Activated T-cell treated with anti-CD3 and anti-CD28 coated beads, Interleukin-2, amount 50 U/mL, for 4 hours (primary cell): ENCODE measurements at regions not wholly inside any gene's neighbourhood (a gene's known extent, or its start where the extent isn't known, plus 50 kb on each side); places are given as distances from the start of the nearest gene placed in this dataset.
"Not testable (repeated sequence)": the region's sequence is repeated elsewhere in the genome, so short reads cannot be mapped to it uniquely, and the experiment has no call there.

Source experiments
- ATAC-seq, 2 donors: fragments of 200-7000 bp; cut with Tn5 transposase; one replicate each; pipeline ENCODE4 v1.10.0; 2021
- DNase-seq: peaks from one replicate; pipeline ENCODE4 v3.0.0-alpha.2; 2020
- H3K27me3 Mint-ChIP-seq: one replicate; pipeline ENCODE4 v1.8.0; 2021; ENCODE audit warnings: low read depth, mixed read lengths
- H3K36me3 Mint-ChIP-seq: one replicate; pipeline ENCODE4 v1.8.0; 2022; ENCODE audit warnings: mixed read lengths; ENCODE audit not compliant: insufficient read depth
- H3K4me1 Mint-ChIP-seq: one replicate; pipeline ENCODE4 v1.8.0; 2021; ENCODE audit warnings: low read depth, mixed read lengths
- H3K4me3 Mint-ChIP-seq: one replicate; pipeline ENCODE4 v1.8.0; 2021; ENCODE audit warnings: mild to moderate bottlenecking, moderate library complexity, mixed read lengths
- H3K9me3 Mint-ChIP-seq: one replicate; pipeline ENCODE4 v1.8.0; 2021; ENCODE audit warnings: mixed read lengths

- Mint-ChIP-seq H3K4me3 (no peak overlapping the region), H3K9me3 (no peaks in the 10 kb centered on the region), H3K4me1 (no peaks in the 10 kb centered on the region), H3K27me3 (peaks cover 2% of the 10 kb centered on the region), H3K36me3 (no peaks in the 10 kb centered on the region)
- DNase-seq = no peak
- ATAC-seq = no peak
Observed at GRCh38 chr14:53386362-53386761, 233.2 kb upstream of the DDHD1 start.

- Mint-ChIP-seq H3K4me1 (no peaks in the 10 kb centered on the region), H3K36me3 (no peaks in the 10 kb centered on the region), H3K9me3 (no peaks in the 10 kb centered on the region), H3K27me3 (peaks cover 2% of the 10 kb centered on the region), H3K4me3 (no peak overlapping the region)
- no peak for DNase-seq
- no peak for ATAC-seq
Observed at GRCh38 chr14:53384536-53384935, 231.4 kb upstream of the DDHD1 start.

GRCh38 chr14:53384073-53384472 is 230.9 kb upstream of the DDHD1 start:
- Mint-ChIP-seq H3K4me1 (no peaks in the 10 kb centered on the region), H3K36me3 (no peaks in the 10 kb centered on the region), H3K27me3 (peaks cover 2% of the 10 kb centered on the region), H3K4me3 (no peak overlapping the region), H3K9me3 (no peaks in the 10 kb centered on the region)
- ATAC-seq = no peak
- no peak for DNase-seq

GRCh38 chr14:53381895-53382294 is 228.8 kb upstream of the DDHD1 start:
- ATAC-seq (no peak), DNase-seq (no peak)
- no peak overlapping the region for H3K4me3 Mint-ChIP-seq
- no peaks in the 10 kb centered on the region for H3K4me1 Mint-ChIP-seq
- H3K9me3 Mint-ChIP-seq = no peaks in the 10 kb centered on the region
- no peaks in the 10 kb centered on the region for H3K36me3 Mint-ChIP-seq
- no peaks in the 10 kb centered on the region for H3K27me3 Mint-ChIP-seq

- Mint-ChIP-seq H3K36me3 (no peaks in the 10 kb centered on the region), H3K4me1 (no peaks in the 10 kb centered on the region), H3K27me3 (no peaks in the 10 kb centered on the region), H3K4me3 (no peak overlapping the region), H3K9me3 (no peaks in the 10 kb centered on the region)
- DNase-seq = no peak
- peak in 1 of 2 donors; percentile 55 for ATAC-seq
Observed at GRCh38 chr14:53380867-53381225, 227.7 kb upstream of the DDHD1 start.

GRCh38 chr14:53380052-53380866 is 227.1 kb upstream of the DDHD1 start:
- H3K4me3 Mint-ChIP-seq = no peak overlapping the region
- H3K36me3 Mint-ChIP-seq = no peaks in the 10 kb centered on the region
- H3K27me3 Mint-ChIP-seq = no peaks in the 10 kb centered on the region
- H3K4me1 Mint-ChIP-seq = no peaks in the 10 kb centered on the region
- H3K9me3 Mint-ChIP-seq = no peaks in the 10 kb centered on the region
- ATAC-seq (no peak), DNase-seq (no peak)

- no peaks in the 10 kb centered on the region for H3K27me3 Mint-ChIP-seq
- ATAC-seq (no peak), DNase-seq (no peak)
- no peaks in the 10 kb centered on the region for H3K36me3 Mint-ChIP-seq
- no peaks in the 10 kb centered on the region for H3K4me1 Mint-ChIP-seq
- H3K4me3 Mint-ChIP-seq = no peak overlapping the region
- H3K9me3 Mint-ChIP-seq = no peaks in the 10 kb centered on the region
Observed at GRCh38 chr14:53378142-53378541, 225.0 kb upstream of the DDHD1 start.

GRCh38 chr14:53376064-53376463 is 222.9 kb upstream of the DDHD1 start:
- Mint-ChIP-seq H3K4me1 (no peaks in the 10 kb centered on the region), H3K36me3 (no peaks in the 10 kb centered on the region), H3K9me3 (no peaks in the 10 kb centered on the region), H3K27me3 (no peaks in the 10 kb centered on the region), H3K4me3 (no peak overlapping the region)
- ATAC-seq (no peak), DNase-seq (no peak)

- Mint-ChIP-seq H3K4me3 (no peak overlapping the region), H3K36me3 (no peaks in the 10 kb centered on the region), H3K27me3 (no peaks in the 10 kb centered on the region), H3K4me1 (no peaks in the 10 kb centered on the region), H3K9me3 (no peaks in the 10 kb centered on the region)
- no peak for DNase-seq
- no peak for ATAC-seq
Observed at GRCh38 chr14:53375599-53375998, 222.5 kb upstream of the DDHD1 start.

GRCh38 chr14:53368711-53369201 is 215.6 kb upstream of the DDHD1 start:
- Mint-ChIP-seq H3K9me3 (no peaks in the 10 kb centered on the region), H3K36me3 (no peaks in the 10 kb centered on the region), H3K27me3 (no peaks in the 10 kb centered on the region), H3K4me1 (no peaks in the 10 kb centered on the region), H3K4me3 (no peak overlapping the region)
- ATAC-seq = no peak
- no peak for DNase-seq

- Mint-ChIP-seq H3K9me3 (no peaks in the 10 kb centered on the region), H3K36me3 (no peaks in the 10 kb centered on the region), H3K4me3 (no peak overlapping the region), H3K27me3 (no peaks in the 10 kb centered on the region), H3K4me1 (no peaks in the 10 kb centered on the region)
- DNase-seq (no peak), ATAC-seq (no peak)
Observed at GRCh38 chr14:53368066-53368465, 214.9 kb upstream of the DDHD1 start.

GRCh38 chr14:53367644-53368026 is 214.5 kb upstream of the DDHD1 start:
- ATAC-seq (no peak), DNase-seq (no peak)
- H3K9me3 Mint-ChIP-seq = no peaks in the 10 kb centered on the region
- no peaks in the 10 kb centered on the region for H3K27me3 Mint-ChIP-seq
- H3K4me3 Mint-ChIP-seq = no peak overlapping the region
- no peaks in the 10 kb centered on the region for H3K4me1 Mint-ChIP-seq
- H3K36me3 Mint-ChIP-seq = no peaks in the 10 kb centered on the region

GRCh38 chr14:53365486-53366130 is 212.5 kb upstream of the DDHD1 start:
- no peaks in the 10 kb centered on the region for H3K36me3 Mint-ChIP-seq
- no peaks in the 10 kb centered on the region for H3K9me3 Mint-ChIP-seq

GRCh38 chr14:53362916-53363315 is 209.8 kb upstream of the DDHD1 start:
- not testable (repeated sequence) for H3K27me3 Mint-ChIP-seq, H3K9me3 Mint-ChIP-seq, DNase-seq, ATAC-seq, H3K36me3 Mint-ChIP-seq, H3K4me3 Mint-ChIP-seq, H3K4me1 Mint-ChIP-seq

More at GRCh38 chr14:53365486-53366130, 212.5 kb upstream of the DDHD1 start:
- no peak overlapping the region for H3K4me3 Mint-ChIP-seq
- H3K27me3 Mint-ChIP-seq = no peaks in the 10 kb centered on the region
- no peaks in the 10 kb centered on the region for H3K4me1 Mint-ChIP-seq
- ATAC-seq (no peak), DNase-seq (no peak)

GRCh38 chr14:53360829-53361228 is 207.7 kb upstream of the DDHD1 start:
- Mint-ChIP-seq H3K4me3 (no peak overlapping the region), H3K4me1 (no peaks in the 10 kb centered on the region), H3K27me3 (no peaks in the 10 kb centered on the region), H3K9me3 (no peaks in the 10 kb centered on the region), H3K36me3 (no peaks in the 10 kb centered on the region)
- DNase-seq (no peak), ATAC-seq (no peak)
